Ascending aorta (tissue), 2 donors: ENCODE measurements at regions not wholly inside any gene's neighbourhood (a gene's known extent, or its start where the extent isn't known, plus 50 kb on each side); places are given as distances from the start of the nearest gene placed in this dataset.
"Not testable (repeated sequence)": the region's sequence is repeated elsewhere in the genome, so short reads cannot be mapped to it uniquely, and the experiment has no call there.

Source experiments
- DNase-seq, 2 donors: peaks; one replicate each; pipeline ENCODE4 v3.0.0-alpha.2; 2019; ENCODE audit warnings: low spot score in 2 of 2
- H3K27ac ChIP-seq, 2 donors: fragments of 200-600 bp; sonication (generic); one replicate each; pipeline ENCODE4 v1.5.1; 2016 to 2017; ENCODE audit warnings: mild to moderate bottlenecking in 1 of 2
- H3K27me3 ChIP-seq: fragments of 200-600 bp; sonication (generic); one replicate; pipeline ENCODE4 v1.5.1; 2017
- H3K36me3 ChIP-seq, 2 donors: fragments of 200-600 bp; sonication (generic); one replicate each; pipeline ENCODE4 v1.5.1; 2016
- H3K4me1 ChIP-seq, 2 donors: fragments of 200-600 bp; sonication (generic); one replicate each; pipeline ENCODE4 v1.5.1; 2016 to 2017; ENCODE audit warnings: mild to moderate bottlenecking in 1 of 2
- H3K4me3 ChIP-seq, 2 donors: fragments of 200-600 bp; sonication (generic); one replicate each; pipeline ENCODE4 v1.5.1; 2016 to 2017; ENCODE audit warnings: mild to moderate bottlenecking in 1 of 2
- H3K9me3 ChIP-seq, 2 donors: fragments of 200-600 bp; sonication (generic); one replicate each; pipeline ENCODE4 v1.5.1; 2016
- CTCF ChIP-seq, 3 experiments: fragments of 200-600 bp in 2 of 3; fragments of 450-650 bp in 1 of 3; sonication (generic) in 2 of 3; IDR thresholded peaks; one replicate each; pipeline ENCODE4 v1.5.1; 2016 to 2019; ENCODE audit warnings: antibody characterized with exemption in 3 of 3, mild to moderate bottlenecking in 1 of 3, moderate library complexity in 1 of 3
- intact Hi-C: fragments of 100-400 bp; cut with DNase I; formaldehyde crosslinking; loops from one replicate; pipeline ENCODE4 v1.15.1; 2023

- TF ChIP-seq CTCF (IDR thresholded peaks at IDR 0.05): no peak
- Histone ChIP-seq H3K27ac (no peak overlapping the region), H3K4me1 (peaks cover 0 to 5% of the 10 kb centered on the region in 2 donors), H3K27me3 (no peaks in the 10 kb centered on the region), H3K9me3 (no peaks in the 10 kb centered on the region), H3K4me3 (no peak overlapping the region), H3K36me3 (no peaks in the 10 kb centered on the region)
- intact Hi-C loops: no loop called here
- DNase-seq: no peak
Measured at GRCh38 chr3:25910105-25910504, 120.2 kb downstream of the OXSM start.

DNA sequence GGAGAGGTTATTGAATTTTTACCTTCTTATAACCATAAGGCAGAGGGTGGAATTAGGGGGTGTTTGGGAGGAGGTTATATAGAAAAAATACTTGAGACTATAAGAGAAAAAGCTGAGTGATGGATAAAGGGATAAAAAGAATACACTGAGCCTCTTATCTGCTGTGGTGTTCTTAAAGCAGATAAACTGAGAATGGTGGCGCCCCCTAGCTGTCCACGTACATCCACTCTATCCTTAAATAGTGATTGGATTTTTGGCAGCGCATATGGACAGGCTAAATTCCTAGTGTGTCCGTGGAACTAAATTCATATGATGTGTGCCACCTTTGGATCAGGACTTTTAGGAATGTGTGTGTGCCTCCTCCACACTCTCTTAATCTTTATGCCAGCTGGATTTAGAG, 121.1 kb downstream of the OXSM start:
- TF ChIP-seq CTCF (IDR thresholded peaks at IDR 0.05): peak in 1 of 3 experiments; percentile 22
- H3K9me3 ChIP-seq: no peaks in the 10 kb centered on the region
- no peaks in the 10 kb centered on the region for H3K27me3 ChIP-seq
- DNase-seq: no peak
- no peak overlapping the region for H3K4me3 ChIP-seq
- H3K27ac ChIP-seq: no peak overlapping the region
- no peaks in the 10 kb centered on the region for H3K36me3 ChIP-seq
- intact Hi-C loops: no loop called here
- no peaks in the 10 kb centered on the region for H3K4me1 ChIP-seq

DNA sequence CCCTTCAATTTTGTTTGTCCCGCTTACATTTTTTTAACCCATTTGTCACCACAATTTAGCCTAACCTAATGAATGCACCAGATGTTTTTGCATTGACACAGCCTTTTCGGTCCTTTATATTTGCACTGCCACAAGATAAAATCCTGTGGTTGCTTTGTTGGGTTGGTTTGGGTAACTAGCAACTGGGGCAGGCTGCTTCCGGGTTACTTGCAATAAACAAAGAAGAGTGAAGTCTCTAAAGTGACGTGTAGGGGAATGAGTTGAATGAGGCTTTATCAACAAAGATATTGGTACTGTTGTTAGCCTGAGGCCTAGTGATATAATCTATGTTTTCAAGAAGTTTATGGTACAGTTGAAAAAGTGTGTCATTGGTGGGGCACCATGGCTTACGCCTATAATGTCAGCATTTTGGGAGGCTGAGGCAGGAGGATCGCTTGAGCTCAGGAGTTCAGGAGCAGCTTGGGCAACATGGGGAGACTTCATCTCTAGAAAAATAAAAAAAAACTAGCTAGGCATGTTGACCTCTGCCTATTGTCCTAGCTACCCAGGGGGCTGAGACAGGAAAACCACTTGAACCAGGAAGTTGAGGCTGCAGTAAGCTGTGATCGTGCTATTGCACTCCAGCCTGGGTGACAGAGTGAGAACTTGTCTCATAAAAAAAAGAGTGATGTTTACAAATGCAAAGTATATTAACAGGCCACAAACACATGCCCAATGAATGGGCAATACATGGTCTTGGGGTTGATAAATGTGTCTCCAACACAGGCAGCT, 121.8 kb downstream of the OXSM start:
- DNase-seq: no peak
- intact Hi-C loops: no loop called here
- TF ChIP-seq CTCF (IDR thresholded peaks at IDR 0.05): no peak
- H3K9me3 ChIP-seq: no peaks in the 10 kb centered on the region
- no peak overlapping the region for H3K4me3 ChIP-seq
- H3K4me1 ChIP-seq: no peaks in the 10 kb centered on the region
- H3K36me3 ChIP-seq: no peaks in the 10 kb centered on the region
- H3K27ac ChIP-seq: no peak overlapping the region
- H3K27me3 ChIP-seq: no peaks in the 10 kb centered on the region

DNA sequence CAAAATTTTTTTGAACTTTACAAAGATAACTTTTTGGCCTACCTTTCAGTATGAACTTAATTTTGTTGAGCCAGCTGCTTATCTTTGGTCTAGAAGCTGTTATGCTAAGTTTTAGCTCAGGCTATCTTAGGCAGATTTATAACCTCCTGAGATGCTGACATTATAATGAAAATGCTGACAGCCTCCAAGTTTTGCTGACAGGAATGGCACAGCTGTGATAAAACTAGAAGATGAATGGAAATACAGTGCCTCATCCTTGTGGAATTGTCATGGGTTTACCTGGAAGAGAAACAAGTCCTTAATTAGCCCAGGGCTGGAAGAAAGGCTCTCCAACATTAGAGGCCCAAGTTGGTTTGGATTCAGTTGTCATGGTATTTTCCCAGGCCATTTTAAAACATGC, 123.3 kb downstream of the OXSM start:
- no peak for TF ChIP-seq CTCF (IDR thresholded peaks at IDR 0.05)
- H3K36me3 ChIP-seq: no peaks in the 10 kb centered on the region
- intact Hi-C loops: no loop called here
- H3K4me3 ChIP-seq: no peak overlapping the region
- DNase-seq: no peak
- H3K9me3 ChIP-seq: no peaks in the 10 kb centered on the region
- H3K27me3 ChIP-seq: no peaks in the 10 kb centered on the region
- no peaks in the 10 kb centered on the region for H3K4me1 ChIP-seq
- H3K27ac ChIP-seq: no peak overlapping the region

GRCh38 chr3:25915673-25916072, 125.8 kb downstream of the OXSM start:
- no peaks in the 10 kb centered on the region for H3K4me1 ChIP-seq
- intact Hi-C loops: no loop called here
- no peaks in the 10 kb centered on the region for H3K27me3 ChIP-seq
- H3K27ac ChIP-seq: no peak overlapping the region
- H3K36me3 ChIP-seq: no peaks in the 10 kb centered on the region
- no peaks in the 10 kb centered on the region for H3K9me3 ChIP-seq
- TF ChIP-seq CTCF (IDR thresholded peaks at IDR 0.05): no peak
- no peak for DNase-seq
- no peak overlapping the region for H3K4me3 ChIP-seq

GRCh38 chr3:25916321-25916720, 126.4 kb downstream of the OXSM start:
- DNase-seq: no peak
- intact Hi-C loops: no loop called here
- no peak overlapping the region for H3K4me3 ChIP-seq
- no peak overlapping the region for H3K27ac ChIP-seq
- H3K36me3 ChIP-seq: no peaks in the 10 kb centered on the region
- H3K9me3 ChIP-seq: no peaks in the 10 kb centered on the region
- TF ChIP-seq CTCF (IDR thresholded peaks at IDR 0.05): no peak
- H3K27me3 ChIP-seq: no peaks in the 10 kb centered on the region
- H3K4me1 ChIP-seq: no peaks in the 10 kb centered on the region

GRCh38 chr3:25931967-25932366, 142.1 kb downstream of the OXSM start:
- H3K27me3 ChIP-seq, intact Hi-C loops, H3K36me3 ChIP-seq, H3K4me1 ChIP-seq, H3K4me3 ChIP-seq, H3K27ac ChIP-seq, DNase-seq: not testable (repeated sequence)
- H3K9me3 ChIP-seq: peaks cover 0 to 16% of the 10 kb centered on the region in 2 donors
